Muscle layer of duodenum (tissue), 2 donors: ENCODE measurements at regions not wholly inside any gene's neighbourhood (a gene's known extent, or its start where the extent isn't known, plus 50 kb on each side); places are given as distances from the start of the nearest gene placed in this dataset.

Experiments used
- H3K27ac ChIP-seq: one replicate; pipeline ENCODE4 v1.7.0; 2013; ENCODE audit warnings: mild to moderate bottlenecking, low read length
- H3K27me3 ChIP-seq: one replicate; pipeline ENCODE4 v1.7.0; 2013; ENCODE audit warnings: low read depth, mild to moderate bottlenecking, control low read depth, low read length
- H3K36me3 ChIP-seq, 2 donors: one replicate each; pipeline ENCODE4 v1.7.0; 2013; ENCODE audit warnings: low read length in 2 of 2, control low read depth in 1 of 2, mild to moderate bottlenecking in 1 of 2; ENCODE audit not compliant: insufficient read depth in 2 of 2, control insufficient read depth in 1 of 2
- H3K4me1 ChIP-seq, 2 donors: one replicate each; pipeline ENCODE4 v1.7.0; 2013; ENCODE audit warnings: low read length in 2 of 2, mild to moderate bottlenecking in 2 of 2, control low read depth in 1 of 2, moderate library complexity in 1 of 2; ENCODE audit not compliant: insufficient read depth in 2 of 2, control insufficient read depth in 1 of 2
- H3K4me3 ChIP-seq, 2 donors: one replicate each; pipeline ENCODE4 v1.7.0; 2013; ENCODE audit warnings: low read length in 2 of 2, low read depth in 1 of 2, mild to moderate bottlenecking in 1 of 2
- H3K9me3 ChIP-seq, 2 donors: one replicate each; pipeline ENCODE4 v1.7.0; 2013; ENCODE audit warnings: low read length in 2 of 2, control low read depth in 1 of 2, mild to moderate bottlenecking in 1 of 2; ENCODE audit not compliant: control insufficient read depth in 1 of 2
- donor health status: healthy.

- H3K4me3 ChIP-seq, result no peak overlapping the region
- H3K9me3 ChIP-seq, result no peaks in the 10 kb centered on the region
- H3K27ac ChIP-seq, result no peak overlapping the region
- no peaks in the 10 kb centered on the region for H3K27me3 ChIP-seq
- no peaks in the 10 kb centered on the region for H3K36me3 ChIP-seq
- no peaks in the 10 kb centered on the region for H3K4me1 ChIP-seq
Measured at GRCh38 chr20:11550657-11551338, 366.9 kb upstream of the BTBD3 start.

- H3K36me3 ChIP-seq, result no peaks in the 10 kb centered on the region
- H3K4me1 ChIP-seq, result no peaks in the 10 kb centered on the region
- no peaks in the 10 kb centered on the region for H3K27me3 ChIP-seq
- no peak overlapping the region for H3K4me3 ChIP-seq
- no peaks in the 10 kb centered on the region for H3K9me3 ChIP-seq
- H3K27ac ChIP-seq, result no peak overlapping the region
Measured at GRCh38 chr20:11551479-11551878, 366.2 kb upstream of the BTBD3 start.

GRCh38 chr20:11553603-11554002 is 364.1 kb upstream of the BTBD3 start:
- no peaks in the 10 kb centered on the region for H3K4me1 ChIP-seq
- H3K36me3 ChIP-seq, result no peaks in the 10 kb centered on the region
- H3K9me3 ChIP-seq, result no peaks in the 10 kb centered on the region
- H3K4me3 ChIP-seq, result no peak overlapping the region
- H3K27me3 ChIP-seq, result no peaks in the 10 kb centered on the region
- H3K27ac ChIP-seq, result no peak overlapping the region

GRCh38 chr20:11555510-11555909 is 362.2 kb upstream of the BTBD3 start:
- Histone ChIP-seq H3K27ac (no peak overlapping the region), H3K4me3 (no peak overlapping the region), H3K36me3 (no peaks in the 10 kb centered on the region), H3K27me3 (no peaks in the 10 kb centered on the region), H3K4me1 (no peaks in the 10 kb centered on the region), H3K9me3 (no peaks in the 10 kb centered on the region)

- H3K9me3 ChIP-seq, result no peaks in the 10 kb centered on the region
- no peaks in the 10 kb centered on the region for H3K36me3 ChIP-seq
- H3K4me1 ChIP-seq, result no peaks in the 10 kb centered on the region
Measured at GRCh38 chr20:11556410-11556809, 361.3 kb upstream of the BTBD3 start.

GRCh38 chr20:11564491-11564890 is 353.2 kb upstream of the BTBD3 start:
- no peak overlapping the region for H3K4me3 ChIP-seq
- H3K9me3 ChIP-seq, result no peaks in the 10 kb centered on the region
- no peaks in the 10 kb centered on the region for H3K4me1 ChIP-seq
- H3K27me3 ChIP-seq, result no peaks in the 10 kb centered on the region
- no peaks in the 10 kb centered on the region for H3K36me3 ChIP-seq
- H3K27ac ChIP-seq, result no peak overlapping the region

More at GRCh38 chr20:11556410-11556809, 361.3 kb upstream of the BTBD3 start:
- no peaks in the 10 kb centered on the region for H3K27me3 ChIP-seq
- H3K27ac ChIP-seq, result no peak overlapping the region
- no peak overlapping the region for H3K4me3 ChIP-seq

GRCh38 chr20:11569163-11569562 is 348.5 kb upstream of the BTBD3 start:
- no peaks in the 10 kb centered on the region for H3K27me3 ChIP-seq
- no peaks in the 10 kb centered on the region for H3K36me3 ChIP-seq
- no peak overlapping the region for H3K4me3 ChIP-seq
- no peaks in the 10 kb centered on the region for H3K4me1 ChIP-seq
- H3K27ac ChIP-seq, result no peak overlapping the region
- no peaks in the 10 kb centered on the region for H3K9me3 ChIP-seq

GRCh38 chr20:11573507-11573906 is 344.2 kb upstream of the BTBD3 start:
- no peak overlapping the region for H3K4me3 ChIP-seq
- H3K27me3 ChIP-seq, result no peaks in the 10 kb centered on the region
- H3K9me3 ChIP-seq, result no peaks in the 10 kb centered on the region
- H3K4me1 ChIP-seq, result no peaks in the 10 kb centered on the region
- no peak overlapping the region for H3K27ac ChIP-seq
- no peaks in the 10 kb centered on the region for H3K36me3 ChIP-seq

- Histone ChIP-seq H3K9me3 (no peaks in the 10 kb centered on the region), H3K27ac (no peak overlapping the region), H3K27me3 (no peaks in the 10 kb centered on the region), H3K36me3 (no peaks in the 10 kb centered on the region), H3K4me1 (no peaks in the 10 kb centered on the region), H3K4me3 (no peak overlapping the region)
Measured at GRCh38 chr20:11581271-11581670, 336.4 kb upstream of the BTBD3 start.

- no peaks in the 10 kb centered on the region for H3K27me3 ChIP-seq
- no peak overlapping the region for H3K27ac ChIP-seq
- no peak overlapping the region for H3K4me3 ChIP-seq
- no peaks in the 10 kb centered on the region for H3K36me3 ChIP-seq
- H3K9me3 ChIP-seq, result no peaks in the 10 kb centered on the region
- H3K4me1 ChIP-seq, result no peaks in the 10 kb centered on the region
Measured at GRCh38 chr20:11582060-11582459, 335.6 kb upstream of the BTBD3 start.

GRCh38 chr20:11585752-11586352 is 331.8 kb upstream of the BTBD3 start:
- Histone ChIP-seq H3K9me3 (no peaks in the 10 kb centered on the region), H3K27ac (no peak overlapping the region), H3K4me1 (no peaks in the 10 kb centered on the region), H3K4me3 (no peak overlapping the region), H3K27me3 (no peaks in the 10 kb centered on the region), H3K36me3 (no peaks in the 10 kb centered on the region)

GRCh38 chr20:11588875-11589274 is 328.8 kb upstream of the BTBD3 start:
- Histone ChIP-seq H3K36me3 (no peaks in the 10 kb centered on the region), H3K27me3 (no peaks in the 10 kb centered on the region), H3K4me1 (no peaks in the 10 kb centered on the region), H3K9me3 (no peaks in the 10 kb centered on the region), H3K4me3 (no peak overlapping the region), H3K27ac (no peak overlapping the region)
